ENCODE measurements at regions not wholly inside any gene's neighbourhood (a gene's known extent, or its start where the extent isn't known, plus 50 kb on each side); places are given as distances from the start of the nearest gene placed in this dataset.

GRCh38 chr2:128997166-128997866 is 678.6 kb upstream of the HS6ST1 start:
- DNase-seq (ENCODE audit: low read depth), result no peak
- no peak for TF ChIP-seq CTCF (IDR thresholded peaks at IDR 0.05; ENCODE audit: control insufficient read depth, insufficient read depth, low read depth, low read length, missing control alignments)
- H3K4me3 ChIP-seq (ENCODE audit: control insufficient read depth, low read depth, low read length), result no peak overlapping the region

GRCh38 chr2:129001926-129002325 is 683.3 kb upstream of the HS6ST1 start:
- TF ChIP-seq CTCF (IDR thresholded peaks at IDR 0.05; ENCODE audit: control insufficient read depth, insufficient read depth, low read depth, low read length, missing control alignments), result no peak
- no peak overlapping the region for H3K4me3 ChIP-seq (ENCODE audit: control insufficient read depth, low read depth, low read length)
- DNase-seq (ENCODE audit: low read depth), result no peak

- no peak overlapping the region for H3K4me3 ChIP-seq (ENCODE audit: control insufficient read depth, low read depth, low read length)
- no peak for TF ChIP-seq CTCF (IDR thresholded peaks at IDR 0.05; ENCODE audit: control insufficient read depth, insufficient read depth, low read depth, low read length, missing control alignments)
These were observed 684.1 kb upstream of the HS6ST1 start for GRCh38 chr2:129002751-129003150.

GRCh38 chr2:129004485-129004884 is 685.8 kb upstream of the HS6ST1 start:
- no peak overlapping the region for H3K4me3 ChIP-seq (ENCODE audit: control insufficient read depth, low read depth, low read length)
- no peak for TF ChIP-seq CTCF (IDR thresholded peaks at IDR 0.05; ENCODE audit: control insufficient read depth, insufficient read depth, low read depth, low read length, missing control alignments)
- DNase-seq (ENCODE audit: low read depth), result no peak

More at GRCh38 chr2:129002751-129003150, 684.1 kb upstream of the HS6ST1 start:
- DNase-seq (ENCODE audit: low read depth), result no peak

- no peak overlapping the region for H3K4me3 ChIP-seq (ENCODE audit: control insufficient read depth, low read depth, low read length)
- no peak for DNase-seq (ENCODE audit: low read depth)
- no peak for TF ChIP-seq CTCF (IDR thresholded peaks at IDR 0.05; ENCODE audit: control insufficient read depth, insufficient read depth, low read depth, low read length, missing control alignments)
These were observed 686.3 kb upstream of the HS6ST1 start for GRCh38 chr2:129004940-129005490.

GRCh38 chr2:129006135-129006886 is 687.6 kb upstream of the HS6ST1 start:
- TF ChIP-seq CTCF (IDR thresholded peaks at IDR 0.05; ENCODE audit: control insufficient read depth, insufficient read depth, low read depth, low read length, missing control alignments), result no peak
- DNase-seq (ENCODE audit: low read depth), result no peak
- H3K4me3 ChIP-seq (ENCODE audit: control insufficient read depth, low read depth, low read length), result no peak overlapping the region
